ENCODE measurements at regions not wholly inside any gene's neighbourhood (a gene's known extent, or its start where the extent isn't known, plus 50 kb on each side); places are given as distances from the start of the nearest gene placed in this dataset.
"Not testable (repeated sequence)": the region's sequence is repeated elsewhere in the genome, so short reads cannot be mapped to it uniquely, and the experiment has no call there.

GRCh38 chr12:91643763-91644162, 461.1 kb upstream of the DCN start:
- no peak for DNase-seq

GRCh38 chr12:91640021-91640420, 457.4 kb upstream of the DCN start:
- no peak for DNase-seq

GRCh38 chr12:91639327-91639726, 456.7 kb upstream of the DCN start:
- DNase-seq: no peak

GRCh38 chr12:91637789-91638624, 455.4 kb upstream of the DCN start:
- no peak for DNase-seq

GRCh38 chr12:91636721-91637120, 454.1 kb upstream of the DCN start:
- DNase-seq: no peak

- DNase-seq: not testable (repeated sequence)
Observed at GRCh38 chr12:91634386-91634713, 451.7 kb upstream of the DCN start.

GRCh38 chr12:91633734-91634357, 451.2 kb upstream of the DCN start:
- DNase-seq: no peak

- no peak for DNase-seq
Observed at GRCh38 chr12:91633206-91633605, 450.6 kb upstream of the DCN start.

- no peak for DNase-seq
Observed at GRCh38 chr12:91632042-91632786, 449.6 kb upstream of the DCN start.

GRCh38 chr12:91630596-91631293, 448.1 kb upstream of the DCN start:
- DNase-seq: no peak

GRCh38 chr12:91630083-91630482, 447.5 kb upstream of the DCN start:
- no peak for DNase-seq

- DNase-seq: no peak
Observed at GRCh38 chr12:91629440-91629839, 446.8 kb upstream of the DCN start.

- DNase-seq: no peak
Observed at GRCh38 chr12:91628656-91629055, 446.0 kb upstream of the DCN start.

GRCh38 chr12:91627225-91627624, 444.6 kb upstream of the DCN start:
- no peak for DNase-seq

GRCh38 chr12:91622981-91623380, 440.4 kb upstream of the DCN start:
- DNase-seq: no peak

GRCh38 chr12:91622037-91622436, 439.4 kb upstream of the DCN start:
- no peak for DNase-seq

GRCh38 chr12:91620992-91621391, 438.4 kb upstream of the DCN start:
- no peak for DNase-seq

GRCh38 chr12:91620422-91620821, 437.8 kb upstream of the DCN start:
- no peak for DNase-seq

GRCh38 chr12:91618281-91618680, 435.7 kb upstream of the DCN start:
- DNase-seq: no peak

GRCh38 chr12:91617818-91618217, 435.2 kb upstream of the DCN start:
- DNase-seq: no peak

- no peak for DNase-seq
Observed at GRCh38 chr12:91616416-91616815, 433.8 kb upstream of the DCN start.

GRCh38 chr12:91613223-91613779, 430.7 kb upstream of the DCN start:
- no peak for DNase-seq

GRCh38 chr12:91610561-91610960, 427.9 kb upstream of the DCN start:
- DNase-seq: no peak

Data from stimulated activated naive CD4-positive, alpha-beta T cell treated with Interleukin-2 at 50 U/mL for 16 hours (primary cell).